GM12878 (cell line): ENCODE measurements at regions not wholly inside any gene's neighbourhood (a gene's known extent, or its start where the extent isn't known, plus 50 kb on each side); places are given as distances from the start of the nearest gene placed in this dataset.
"Not testable (repeated sequence)": the region's sequence is repeated elsewhere in the genome, so short reads cannot be mapped to it uniquely, and the experiment has no call there.

Experiments
- ATAC-seq: fragments of 200-7000 bp; cut with Tn5 transposase; 3 replicates; pipeline ENCODE4 v1.9.1; 2020; ENCODE audit warnings: mild to moderate bottlenecking, moderate library complexity
- BruUV-seq: library from RNA; stranded (reverse); fragments of 400-500 nt; replicated peaks from 2 replicates; lab custom pipeline; 2021; lab: Mats Ljungman, UMichigan
- CTCF ChIA-PET: fragments of 300-600 bp; sonication (Branson Sonifier 250); formaldehyde crosslinking; extraction: SDS; loops from one replicate; lab custom pipeline; 2021; ENCODE audit warnings: inconsistent platforms; lab: Yijun Ruan, JAX
- POLR2A ChIA-PET: fragments of 350-600 bp; formaldehyde crosslinking; extraction: SDS; loops from one replicate; lab custom pipeline; 2021; ENCODE audit warnings: inconsistent platforms; lab: Charles Lee
- RAD21 ChIA-PET: fragments of 300-600 bp; sonication (Branson Sonifier 250); formaldehyde crosslinking; loops from one replicate; lab custom pipeline; 2023; ENCODE audit warnings: antibody characterized with exemption; ENCODE audit not compliant: unreplicated experiment; lab: Charles Lee
- SMC1A ChIA-PET: fragments of 300-600 bp; sonication (Branson Sonifier 250); formaldehyde crosslinking; loops from one replicate; lab custom pipeline; 2023; ENCODE audit not compliant: unreplicated experiment, uncharacterized antibody; lab: Charles Lee
- DNase-seq: peaks from one replicate; pipeline ENCODE4 v3.0.0-alpha.2; 2011; ENCODE audit warnings: low read depth, low spot score
- FAIRE-seq: peaks from 3 replicates; lab custom pipeline; 2011; peaks lifted over from hg19 to GRCh38; lab: Jason Lieb, UNC
- H2AFZ ChIP-seq: 2 replicates; pipeline ENCODE4 v1.6.0; 2011; ENCODE audit warnings: low read depth, low read length, control low read depth; ENCODE audit not compliant: control insufficient read depth
- H3K27ac ChIP-seq: 2 replicates; pipeline ENCODE4 v1.5.1; 2011; ENCODE audit warnings: control low read depth; ENCODE audit not compliant: control insufficient read depth, insufficient read depth
- H3K27me3 ChIP-seq, 2 experiments: replicated peaks in 1 of 2; 2 replicates each; pipeline versions ENCODE4 v1.6.0 to v1.6.1; 2011; ENCODE audit warnings: low read length in 1 of 2; ENCODE audit not compliant: control insufficient read depth in 2 of 2, insufficient read depth in 2 of 2
- H3K36me3 ChIP-seq, 2 experiments: 2 replicates each; pipeline ENCODE4 v1.5.1; 2011; ENCODE audit warnings: low read length in 1 of 2; ENCODE audit not compliant: control insufficient read depth in 2 of 2, insufficient read depth in 2 of 2
- H3K4me1 ChIP-seq: 2 replicates; pipeline ENCODE4 v1.6.1; 2011; ENCODE audit warnings: mild to moderate bottlenecking, low read length, moderate library complexity, mixed read lengths; ENCODE audit not compliant: control insufficient read depth, insufficient read depth
- H3K4me2 ChIP-seq: 2 replicates; pipeline ENCODE4 v1.6.0; 2011; ENCODE audit warnings: control low read depth; ENCODE audit not compliant: control insufficient read depth, insufficient read depth
- H3K4me3 ChIP-seq: fragments of 200-600 bp; sonication (generic); 2 replicates; pipeline ENCODE4 v1.5.1; 2016
- H3K79me2 ChIP-seq: 2 replicates; pipeline ENCODE4 v1.6.0; 2011; ENCODE audit warnings: low read length; ENCODE audit not compliant: control insufficient read depth, insufficient read depth
- H3K9ac ChIP-seq: 2 replicates; pipeline ENCODE4 v1.8.0; 2011; ENCODE audit warnings: low read length, control low read depth, mixed read lengths; ENCODE audit not compliant: control insufficient read depth, insufficient read depth
- H3K9me3 ChIP-seq: replicated peaks from 3 replicates; pipeline ENCODE4 v1.5.1; 2011; ENCODE audit warnings: mild to moderate bottlenecking, low read length; ENCODE audit not compliant: control insufficient read depth, insufficient read depth
- H4K20me1 ChIP-seq: 2 replicates; pipeline ENCODE4 v1.6.0; 2011; ENCODE audit not compliant: control insufficient read depth, insufficient read depth
- E2F8 ChIP-seq: fragments of 450-650 bp; IDR thresholded peaks from 2 replicates; pipeline ENCODE4 v1.6.1; 2018; ENCODE audit warnings: mild to moderate bottlenecking, low read depth, moderate library complexity; ENCODE audit not compliant: partially characterized antibody
- HDAC2 ChIP-seq: fragments of 200-600 bp; sonication (generic); IDR thresholded peaks from 2 replicates; pipeline ENCODE4 v1.6.1; 2017
- MEF2B ChIP-seq: fragments of 450-650 bp; IDR thresholded peaks from 2 replicates; pipeline ENCODE4 v1.6.1; 2018; ENCODE audit warnings: mild to moderate bottlenecking, moderate library complexity; ENCODE audit not compliant: partially characterized antibody, poor library complexity, severe bottlenecking
- NFYA ChIP-seq: IDR thresholded peaks from 2 replicates; pipeline ENCODE4 v1.6.1; 2011; ENCODE audit warnings: low read depth, mild to moderate bottlenecking, low read length, improper control_type of control experiment, borderline replicate concordance
- NR2C1 ChIP-seq: fragments of 450-650 bp; IDR thresholded peaks from 2 replicates; pipeline ENCODE4 v1.6.1; 2017; ENCODE audit warnings: antibody characterized with exemption, mild to moderate bottlenecking, moderate library complexity
- NR2F1 ChIP-seq: fragments of 450-650 bp; conservative IDR thresholded peaks from 2 replicates; pipeline ENCODE4 v1.6.1; 2017; ENCODE audit warnings: mild to moderate bottlenecking
- PBX3 ChIP-seq: IDR thresholded peaks from 2 replicates; pipeline ENCODE4 v1.6.1; 2011; ENCODE audit warnings: mild to moderate bottlenecking, low read depth, low read length, moderate library complexity; ENCODE audit not compliant: insufficient replicate concordance
- RUNX3 ChIP-seq: IDR thresholded peaks from 2 replicates; pipeline ENCODE4 v1.6.1; 2012; ENCODE audit warnings: low read length, inconsistent platforms
- WGBS: methylation state at CpG from one replicate; pipeline ENCODE4 v1.1.6; 2016; ENCODE audit warnings: low lambda C conversion rate; ENCODE audit not compliant: insufficient replicate concordance, insufficient coverage; ENCODE audit errors: missing lambda C conversion rate; 5-methylcytosine and 5-hydroxymethylcytosine counted together
- in situ Hi-C: fragments of 300-500 bp; cut with MboI; formaldehyde crosslinking; loops from 9 replicates; pipeline ENCODE4 v1.14.3; 2018; ENCODE audit warnings: mixed read lengths
- intact Hi-C: fragments of 100-400 bp; cut with micrococcal nuclease; formaldehyde crosslinking; loops from one replicate; pipeline ENCODE4 v1.14.2; 2022; ENCODE audit not compliant: unreplicated experiment

DNA sequence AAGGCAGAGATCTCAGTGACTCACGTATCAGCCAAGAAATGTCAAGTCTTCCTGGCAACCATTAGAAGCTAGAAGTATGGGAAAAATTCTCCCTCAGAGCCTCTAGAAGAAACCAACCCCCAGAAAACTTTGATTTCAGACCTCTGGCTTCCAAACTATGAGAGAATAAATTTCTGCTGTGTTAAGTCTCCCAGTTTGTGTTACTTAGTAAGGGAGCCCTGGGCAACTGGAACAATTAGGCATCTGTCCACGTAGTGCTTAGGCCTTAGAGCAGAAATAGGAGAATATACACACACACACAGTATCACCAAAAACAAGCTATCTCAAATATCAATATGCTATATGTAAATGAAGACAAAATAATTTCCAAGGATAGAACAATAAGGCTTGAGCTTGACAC, 894.8 kb upstream of the CDH10 start (continued):
- TF ChIP-seq RUNX3 (no peak), HDAC2 (no peak), E2F8 (no peak), NR2F1 (no peak), NFYA (no peak), PBX3 (no peak), NR2C1 (no peak)

DNA sequence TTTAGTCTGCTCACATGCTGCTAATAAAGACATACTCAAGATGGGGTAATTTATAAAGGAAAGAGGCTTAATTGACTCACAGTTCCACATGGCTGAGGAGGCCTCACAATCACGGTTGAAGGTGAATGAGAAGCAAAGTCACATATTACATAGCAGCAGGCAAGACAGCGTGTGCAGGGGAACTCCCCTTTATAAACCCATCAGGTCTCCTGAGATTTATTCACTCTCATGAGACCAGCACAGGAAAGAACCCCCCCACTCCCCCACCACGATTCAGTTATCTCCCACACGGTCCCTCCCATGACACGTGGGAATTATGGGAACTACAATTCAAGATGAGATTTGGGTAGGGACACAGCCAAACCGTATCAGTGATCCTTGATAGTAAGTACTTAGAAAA, 891.7 kb upstream of the CDH10 start:
- H3K79me2 ChIP-seq, POLR2A ChIA-PET, DNase-seq, FAIRE-seq, H3K9ac ChIP-seq, H3K27me3 ChIP-seq, ATAC-seq, H3K4me1 ChIP-seq, H3K9me3 ChIP-seq, H3K27ac ChIP-seq, RAD21 ChIA-PET, H4K20me1 ChIP-seq, BruUV-seq, CTCF ChIA-PET, H2AFZ ChIP-seq, SMC1A ChIA-PET, intact Hi-C loops, in situ Hi-C loops, H3K4me3 ChIP-seq, H3K36me3 ChIP-seq, H3K4me2 ChIP-seq: not testable (repeated sequence)
- peak; percentile 96 for TF ChIP-seq MEF2B
- 0% methylated on average over 6 of the region's 6 CpGs for WGBS
